Esophagus muscularis mucosa (tissue), 4 donors: ENCODE measurements at regions not wholly inside any gene's neighbourhood (a gene's known extent, or its start where the extent isn't known, plus 50 kb on each side); places are given as distances from the start of the nearest gene placed in this dataset.

Experiments
- DNase-seq: peaks from one replicate; pipeline ENCODE4 v3.0.0-alpha.2; 2017; ENCODE audit errors: extremely low spot score
- H3K27ac ChIP-seq, 4 donors: fragments of 200-600 bp; sonication (generic); replicated peaks in 1 of 4; 1 replicate in 3 of 4; 2 replicates in 1 of 4; pipeline ENCODE4 v1.5.1; 2016 to 2019; ENCODE audit warnings: mild to moderate bottlenecking in 1 of 4
- H3K27me3 ChIP-seq, 4 donors: fragments of 200-600 bp; sonication (generic); one replicate each; pipeline versions ENCODE4 v1.5.1 to v1.6.0; 2016 to 2019
- H3K36me3 ChIP-seq, 4 donors: fragments of 200-600 bp; sonication (generic); one replicate each; pipeline ENCODE4 v1.5.1; 2016 to 2019
- H3K4me1 ChIP-seq, 4 donors: fragments of 200-600 bp; sonication (generic); one replicate each; pipeline ENCODE4 v1.5.1; 2016 to 2019
- H3K4me3 ChIP-seq, 4 donors: fragments of 200-600 bp; sonication (generic); 1 replicate in 2 of 4; 2 replicates in 2 of 4; pipeline ENCODE4 v1.5.1; 2016 to 2019; ENCODE audit warnings: mild to moderate bottlenecking in 4 of 4, moderate library complexity in 1 of 4
- H3K9me3 ChIP-seq, 4 donors: fragments of 200-600 bp; sonication (generic); 1 replicate in 3 of 4; 2 replicates in 1 of 4; pipeline ENCODE4 v1.5.1; 2016 to 2019
- CTCF ChIP-seq, 3 experiments: fragments of 200-600 bp in 2 of 3; fragments of 450-650 bp in 1 of 3; sonication (generic) in 2 of 3; IDR thresholded peaks; one replicate each; pipeline ENCODE4 v1.5.1; 2017 to 2019; ENCODE audit warnings: antibody characterized with exemption in 3 of 3, mild to moderate bottlenecking in 2 of 3, moderate library complexity in 1 of 3
- EP300 ChIP-seq: sonication (generic); formaldehyde crosslinking; IDR thresholded peaks from one replicate; pipeline ENCODE4 v1.6.1; 2017; ENCODE audit warnings: antibody characterized with exemption
- POLR2A ChIP-seq: fragments of 450-650 bp; IDR thresholded peaks from one replicate; pipeline ENCODE4 v1.6.1; 2017; ENCODE audit warnings: antibody characterized with exemption, moderate library complexity, mild to moderate bottlenecking, low read depth
- POLR2AphosphoS5 ChIP-seq, 2 donors: sonication (generic); formaldehyde crosslinking; IDR thresholded peaks; one replicate each; pipeline ENCODE4 v1.6.1; 2017; ENCODE audit warnings: antibody characterized with exemption in 2 of 2
- WGBS: methylation state at CpG from one replicate; pipeline ENCODE4 v1.1.5; 2018; 5-methylcytosine and 5-hydroxymethylcytosine counted together
- intact Hi-C: fragments of 100-400 bp; cut with DNase I; formaldehyde crosslinking; loops from one replicate; pipeline ENCODE4 v1.15.1; 2023

GRCh38 chr5:118098716-118099115 lies 889.6 kb downstream of the DTWD2 start:
- TF ChIP-seq EP300 (no peak), CTCF (IDR thresholded peaks at IDR 0.05) (no peak), POLR2AphosphoS5 (IDR thresholded peaks at IDR 0.05) (no peak), POLR2A (no peak)
- intact Hi-C loops, result no loop called here

GRCh38 chr5:118095115-118095514 lies 893.2 kb downstream of the DTWD2 start:
- intact Hi-C loops, result no loop called here
- no peak for DNase-seq
- H3K27ac ChIP-seq, result no peak overlapping the region
- H3K9me3 ChIP-seq, result no peaks in the 10 kb centered on the region
- no peaks in the 10 kb centered on the region for H3K4me1 ChIP-seq
- WGBS, result 76% methylated on average over 2 of the region's 2 CpGs
- H3K36me3 ChIP-seq, result no peaks in the 10 kb centered on the region
- H3K27me3 ChIP-seq, result no peaks in the 10 kb centered on the region
- TF ChIP-seq POLR2AphosphoS5 (IDR thresholded peaks at IDR 0.05) (no peak), POLR2A (no peak), EP300 (no peak), CTCF (IDR thresholded peaks at IDR 0.05) (no peak)
- H3K4me3 ChIP-seq, result no peak overlapping the region

More at GRCh38 chr5:118098716-118099115, 889.6 kb downstream of the DTWD2 start:
- Histone ChIP-seq H3K36me3 (no peaks in the 10 kb centered on the region), H3K4me1 (no peaks in the 10 kb centered on the region), H3K9me3 (no peaks in the 10 kb centered on the region), H3K4me3 (no peak overlapping the region), H3K27ac (no peak overlapping the region), H3K27me3 (no peaks in the 10 kb centered on the region)
- DNase-seq, result no peak
- 100% methylated on average over 1 of the region's 1 CpG for WGBS

- no peak for DNase-seq
- no peaks in the 10 kb centered on the region for H3K9me3 ChIP-seq
- TF ChIP-seq CTCF (IDR thresholded peaks at IDR 0.05) (no peak), POLR2AphosphoS5 (IDR thresholded peaks at IDR 0.05) (no peak), EP300 (no peak), POLR2A (no peak)
Measured at GRCh38 chr5:118088448-118088847, 899.9 kb downstream of the DTWD2 start.

GRCh38 chr5:118076490-118076889 lies 911.9 kb downstream of the DTWD2 start:
- Histone ChIP-seq H3K27me3 (no peaks in the 10 kb centered on the region), H3K4me3 (no peak overlapping the region), H3K9me3 (no peaks in the 10 kb centered on the region), H3K27ac (no peak overlapping the region), H3K4me1 (no peaks in the 10 kb centered on the region), H3K36me3 (no peaks in the 10 kb centered on the region)
- DNase-seq, result no peak
- no peak for TF ChIP-seq POLR2AphosphoS5 (IDR thresholded peaks at IDR 0.05)
- TF ChIP-seq POLR2A, result no peak
- no peak for TF ChIP-seq EP300
- TF ChIP-seq CTCF (IDR thresholded peaks at IDR 0.05), result no peak
- intact Hi-C loops, result no loop called here
- WGBS, result 66% methylated on average over 2 of the region's 2 CpGs

More at GRCh38 chr5:118088448-118088847, 899.9 kb downstream of the DTWD2 start:
- Histone ChIP-seq H3K4me3 (no peak overlapping the region), H3K27ac (no peak overlapping the region), H3K27me3 (no peaks in the 10 kb centered on the region), H3K4me1 (no peaks in the 10 kb centered on the region), H3K36me3 (no peaks in the 10 kb centered on the region)
- intact Hi-C loops, result no loop called here

- no peak for DNase-seq
- no peaks in the 10 kb centered on the region for H3K36me3 ChIP-seq
- no peak overlapping the region for H3K27ac ChIP-seq
- H3K27me3 ChIP-seq, result no peaks in the 10 kb centered on the region
- 94% methylated on average over 2 of the region's 2 CpGs for WGBS
- TF ChIP-seq CTCF (IDR thresholded peaks at IDR 0.05) (no peak), POLR2AphosphoS5 (IDR thresholded peaks at IDR 0.05) (no peak), POLR2A (no peak), EP300 (no peak)
- no peak overlapping the region for H3K4me3 ChIP-seq
- intact Hi-C loops, result no loop called here
- H3K9me3 ChIP-seq, result no peaks in the 10 kb centered on the region
- H3K4me1 ChIP-seq, result no peaks in the 10 kb centered on the region
Measured at GRCh38 chr5:118070041-118070440, 918.3 kb downstream of the DTWD2 start.
